ENCODE measurements at regions not wholly inside any gene's neighbourhood (a gene's known extent, or its start where the extent isn't known, plus 50 kb on each side); places are given as distances from the start of the nearest gene placed in this dataset.

DNA sequence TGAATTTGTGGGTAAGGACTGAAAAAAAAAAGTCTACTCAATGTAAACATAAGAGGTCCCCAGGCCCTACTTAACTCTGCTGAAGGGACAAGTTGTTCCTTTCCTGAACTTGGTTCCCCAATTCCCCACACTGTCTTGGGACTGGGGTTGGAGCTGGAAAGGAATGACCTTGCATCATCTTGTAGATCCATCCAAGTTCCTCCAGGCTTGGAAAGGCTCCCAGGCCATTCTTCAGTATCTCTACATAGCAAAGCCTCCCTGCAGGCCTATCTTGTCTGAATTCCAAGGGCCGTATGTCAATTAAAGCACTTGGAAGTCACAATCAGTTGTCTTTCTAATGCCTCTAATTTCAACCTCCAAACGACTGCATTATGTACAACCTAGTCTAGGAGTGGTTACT is 361.2 kb downstream of the TMEM135 start:
- peaks cover under 1% of the 10 kb centered on the region for H3K9me3 Mint-ChIP-seq (ENCODE audit: unreplicated experiment)
- TF ChIP-seq, protein P1, sequence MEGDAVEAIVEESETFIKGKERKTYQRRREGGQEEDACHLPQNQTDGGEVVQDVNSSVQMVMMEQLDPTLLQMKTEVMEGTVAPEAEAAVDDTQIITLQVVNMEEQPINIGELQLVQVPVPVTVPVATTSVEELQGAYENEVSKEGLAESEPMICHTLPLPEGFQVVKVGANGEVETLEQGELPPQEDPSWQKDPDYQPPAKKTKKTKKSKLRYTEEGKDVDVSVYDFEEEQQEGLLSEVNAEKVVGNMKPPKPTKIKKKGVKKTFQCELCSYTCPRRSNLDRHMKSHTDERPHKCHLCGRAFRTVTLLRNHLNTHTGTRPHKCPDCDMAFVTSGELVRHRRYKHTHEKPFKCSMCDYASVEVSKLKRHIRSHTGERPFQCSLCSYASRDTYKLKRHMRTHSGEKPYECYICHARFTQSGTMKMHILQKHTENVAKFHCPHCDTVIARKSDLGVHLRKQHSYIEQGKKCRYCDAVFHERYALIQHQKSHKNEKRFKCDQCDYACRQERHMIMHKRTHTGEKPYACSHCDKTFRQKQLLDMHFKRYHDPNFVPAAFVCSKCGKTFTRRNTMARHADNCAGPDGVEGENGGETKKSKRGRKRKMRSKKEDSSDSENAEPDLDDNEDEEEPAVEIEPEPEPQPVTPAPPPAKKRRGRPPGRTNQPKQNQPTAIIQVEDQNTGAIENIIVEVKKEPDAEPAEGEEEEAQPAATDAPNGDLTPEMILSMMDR (IDR thresholded peaks at IDR 0.05; ENCODE audit: unreplicated experiment) = no peak
- intact Hi-C loops (cut with micrococcal nuclease) = no loop called here
- H3K4me1 Mint-ChIP-seq (ENCODE audit: insufficient read depth, unreplicated experiment) = no peaks in the 10 kb centered on the region
- no peaks in the 10 kb centered on the region for H3K27me3 Mint-ChIP-seq (ENCODE audit: insufficient read depth, unreplicated experiment)
- no peaks in the 10 kb centered on the region for H3K36me3 Mint-ChIP-seq (ENCODE audit: insufficient read depth, unreplicated experiment)
- H3K4me3 Mint-ChIP-seq (ENCODE audit: unreplicated experiment) = no peak overlapping the region
- no peak for DNase-seq (ENCODE audit: unreplicated experiment)
- ChIA-PET CTCF (interaction anchor here (1.6 to 2.0 kb wide), 2 partner anchors 13 to 46 kb away, joined by 5 to 9 read pairs; no protein-coding TSS in a partner anchor), POLR2A (interaction anchor here (0.7 kb wide), 1 partner anchor 1997 kb away, joined by 3 read pairs; no protein-coding TSS in a partner anchor)
- no TSS peak for BruUV-seq (replicated peaks)
- H3K27ac Mint-ChIP-seq (ENCODE audit: low read depth, unreplicated experiment) = no peak overlapping the region

DNA sequence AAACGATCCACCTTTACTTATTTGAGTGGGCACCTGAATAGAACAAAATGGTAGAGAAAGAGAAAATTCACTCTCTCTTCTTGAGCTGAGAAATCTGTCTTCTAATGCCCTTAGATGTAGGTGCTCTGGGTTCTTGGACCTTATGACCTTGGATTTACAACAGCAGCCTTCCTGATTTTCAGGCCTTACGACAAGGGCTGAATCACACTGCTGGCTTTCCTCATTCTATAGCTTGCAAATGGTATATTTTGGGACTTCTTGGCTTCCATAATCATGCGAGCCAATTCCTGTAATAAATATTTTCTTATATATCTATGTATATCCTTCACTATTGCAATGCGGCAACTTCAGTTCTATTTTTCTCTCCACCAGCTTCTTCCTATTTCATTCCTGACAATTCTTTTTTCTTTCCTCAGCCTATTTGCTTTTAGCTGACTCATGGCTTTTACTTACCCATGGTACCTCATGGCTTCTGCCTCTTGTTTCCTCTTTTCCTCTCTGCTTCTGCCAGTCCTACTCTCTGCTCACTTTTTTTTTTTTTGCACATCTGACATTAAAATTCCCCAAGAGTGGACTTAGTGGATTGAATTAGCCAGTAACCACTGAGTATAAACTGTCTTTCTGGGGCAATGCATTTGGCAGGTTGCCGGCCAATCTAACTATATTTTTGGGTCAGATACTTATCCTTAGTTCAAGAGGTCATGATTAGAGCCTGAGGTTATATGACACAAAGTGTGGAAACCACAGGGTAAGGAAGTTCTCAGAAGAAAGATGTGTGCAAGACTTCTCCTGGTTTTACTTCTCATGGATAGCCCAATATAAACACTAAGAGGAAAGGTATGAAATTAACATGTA is 359.5 kb downstream of the TMEM135 start:
- ChIA-PET CTCF (interaction anchor here (0.6 to 1.4 kb wide), 4 partner anchors 25 to 1247 kb away, joined by 3 to 15 read pairs (median 4); no protein-coding TSS in a partner anchor), POLR2A (no interaction called here)
- no peak overlapping the region for H3K4me3 Mint-ChIP-seq (ENCODE audit: unreplicated experiment)
- H3K27ac Mint-ChIP-seq (ENCODE audit: low read depth, unreplicated experiment) = no peak overlapping the region
- H3K36me3 Mint-ChIP-seq (ENCODE audit: insufficient read depth, unreplicated experiment) = no peaks in the 10 kb centered on the region
- H3K9me3 Mint-ChIP-seq (ENCODE audit: unreplicated experiment) = no peaks in the 10 kb centered on the region
- H3K4me1 Mint-ChIP-seq (ENCODE audit: insufficient read depth, unreplicated experiment) = no peaks in the 10 kb centered on the region
- intact Hi-C loops (cut with micrococcal nuclease) = no loop called here
- no peak for DNase-seq (ENCODE audit: unreplicated experiment)
- TF ChIP-seq, protein P1 (IDR thresholded peaks at IDR 0.05; ENCODE audit: unreplicated experiment) = no peak
- no peaks in the 10 kb centered on the region for H3K27me3 Mint-ChIP-seq (ENCODE audit: insufficient read depth, unreplicated experiment)
- BruUV-seq (replicated peaks) = no TSS peak

DNA sequence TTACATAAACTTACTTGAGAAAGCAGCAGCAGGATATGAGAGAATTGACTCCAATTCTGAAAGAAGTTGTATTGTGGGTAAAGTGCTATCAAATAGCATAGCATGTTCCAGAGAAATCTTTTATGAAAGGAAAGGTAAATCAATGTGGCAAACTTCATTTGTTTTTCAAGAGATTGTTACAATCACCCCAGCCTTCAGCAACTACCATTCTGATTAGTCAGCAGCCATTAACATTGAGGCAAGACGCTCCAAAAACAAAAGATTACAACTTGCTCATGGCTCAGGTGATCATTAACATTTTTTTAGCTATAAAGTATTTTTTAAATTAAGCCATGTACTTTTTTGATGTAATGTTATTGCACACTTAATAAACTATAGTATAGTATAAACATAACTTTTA is 357.2 kb downstream of the TMEM135 start:
- H3K4me1 Mint-ChIP-seq (ENCODE audit: insufficient read depth, unreplicated experiment) = no peaks in the 10 kb centered on the region
- H3K9me3 Mint-ChIP-seq (ENCODE audit: unreplicated experiment) = no peaks in the 10 kb centered on the region
- no peaks in the 10 kb centered on the region for H3K27me3 Mint-ChIP-seq (ENCODE audit: insufficient read depth, unreplicated experiment)
- DNase-seq (ENCODE audit: unreplicated experiment) = no peak
- no peak overlapping the region for H3K4me3 Mint-ChIP-seq (ENCODE audit: unreplicated experiment)
- no TSS peak for BruUV-seq (replicated peaks)
- no peak overlapping the region for H3K27ac Mint-ChIP-seq (ENCODE audit: low read depth, unreplicated experiment)
- intact Hi-C loops (cut with micrococcal nuclease) = no loop called here
- TF ChIP-seq, protein P1 (IDR thresholded peaks at IDR 0.05; ENCODE audit: unreplicated experiment) = no peak
- POLR2A ChIA-PET = no interaction called here
- CTCF ChIA-PET = interaction anchor here (0.6 kb wide), 1 partner anchor 73 kb away, joined by 3 read pairs; no protein-coding TSS in a partner anchor
- H3K36me3 Mint-ChIP-seq (ENCODE audit: insufficient read depth, unreplicated experiment) = no peaks in the 10 kb centered on the region

DNA sequence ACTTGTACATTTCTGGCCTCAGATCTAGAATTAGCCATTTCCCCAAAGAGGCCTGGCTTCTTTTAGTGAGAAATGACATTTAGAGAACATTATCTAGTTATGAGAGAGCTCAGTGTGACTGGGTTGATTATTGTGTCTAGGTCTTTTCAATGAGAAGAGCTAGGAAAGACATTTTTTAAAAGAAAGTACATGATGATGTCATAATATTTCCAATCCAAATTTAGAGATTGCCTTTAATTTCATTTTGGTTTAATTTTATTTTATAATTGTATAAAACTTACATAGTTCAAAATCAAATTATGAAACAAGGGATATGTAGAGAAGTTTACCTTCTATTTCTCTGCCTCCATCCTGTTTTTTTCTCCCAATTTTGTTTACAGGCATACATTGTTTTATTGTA is 354.9 kb downstream of the TMEM135 start:
- Mint-ChIP-seq H3K9me3 (ENCODE audit: unreplicated experiment) (no peaks in the 10 kb centered on the region), H3K4me1 (ENCODE audit: insufficient read depth, unreplicated experiment) (no peaks in the 10 kb centered on the region), H3K27ac (ENCODE audit: low read depth, unreplicated experiment) (no peak overlapping the region), H3K4me3 (ENCODE audit: unreplicated experiment) (no peak overlapping the region), H3K36me3 (ENCODE audit: insufficient read depth, unreplicated experiment) (no peaks in the 10 kb centered on the region), H3K27me3 (ENCODE audit: insufficient read depth, unreplicated experiment) (no peaks in the 10 kb centered on the region)
- intact Hi-C loops (cut with micrococcal nuclease) = no loop called here
- BruUV-seq (replicated peaks) = no TSS peak
- CTCF ChIA-PET = interaction anchor here (0.6 kb wide), 1 partner anchor 685 kb away, joined by 4 read pairs; no protein-coding TSS in a partner anchor
- DNase-seq (ENCODE audit: unreplicated experiment) = no peak
- POLR2A ChIA-PET = no interaction called here
- TF ChIP-seq, protein P1 (IDR thresholded peaks at IDR 0.05; ENCODE audit: unreplicated experiment) = no peak

Data from MCF 10A (cell line).